Activated effector memory CD4-positive, alpha-beta T cell treated with Interleukin-2 at 50 U/mL for 16 hours (primary cell): ENCODE measurements at regions not wholly inside any gene's neighbourhood (a gene's known extent, or its start where the extent isn't known, plus 50 kb on each side); places are given as distances from the start of the nearest gene placed in this dataset.
"Not testable (repeated sequence)": the region's sequence is repeated elsewhere in the genome, so short reads cannot be mapped to it uniquely, and the experiment has no call there.

Experiments
- DNase-seq: peaks from one replicate; pipeline ENCODE4 v3.0.0-alpha.2; 2020

GRCh38 chr19:29006057-29006735 is 206.8 kb downstream of the UQCRFS1 start:
- no peak for DNase-seq

GRCh38 chr19:29004796-29005195 is 208.2 kb downstream of the UQCRFS1 start:
- DNase-seq, result no peak

GRCh38 chr19:29003641-29004409 is 209.1 kb downstream of the UQCRFS1 start:
- no peak for DNase-seq

- DNase-seq, result no peak
These were observed 210.6 kb downstream of the UQCRFS1 start for GRCh38 chr19:29002336-29002735.

- DNase-seq, result no peak
These were observed 211.2 kb downstream of the UQCRFS1 start for GRCh38 chr19:29001597-29002245.

- DNase-seq, result no peak
These were observed 211.8 kb downstream of the UQCRFS1 start for GRCh38 chr19:29001141-29001581.

- DNase-seq, result no peak
These were observed 213.1 kb downstream of the UQCRFS1 start for GRCh38 chr19:28999724-29000433.

GRCh38 chr19:28998974-28999373 is 214.0 kb downstream of the UQCRFS1 start:
- no peak for DNase-seq

- not testable (repeated sequence) for DNase-seq
These were observed 215.1 kb downstream of the UQCRFS1 start for GRCh38 chr19:28997866-28998265.

- no peak for DNase-seq
These were observed 222.4 kb downstream of the UQCRFS1 start for GRCh38 chr19:28990522-28990921.

- no peak for DNase-seq
These were observed 223.2 kb downstream of the UQCRFS1 start for GRCh38 chr19:28989739-28990138.

- DNase-seq, result no peak
These were observed 224.9 kb downstream of the UQCRFS1 start for GRCh38 chr19:28988066-28988465.

GRCh38 chr19:28987177-28987576 is 225.8 kb downstream of the UQCRFS1 start:
- DNase-seq, result no peak

GRCh38 chr19:28985201-28985600 is 227.8 kb downstream of the UQCRFS1 start:
- no peak for DNase-seq

- no peak for DNase-seq
These were observed 228.6 kb downstream of the UQCRFS1 start for GRCh38 chr19:28984315-28984714.

- DNase-seq, result no peak
These were observed 229.5 kb downstream of the UQCRFS1 start for GRCh38 chr19:28983430-28983829.

GRCh38 chr19:28981994-28982393 is 231.0 kb downstream of the UQCRFS1 start:
- no peak for DNase-seq

GRCh38 chr19:28981518-28981917 is 231.4 kb downstream of the UQCRFS1 start:
- DNase-seq, result no peak

GRCh38 chr19:28980236-28980868 is 232.6 kb downstream of the UQCRFS1 start:
- DNase-seq, result no peak

GRCh38 chr19:28977826-28978225 is 235.1 kb downstream of the UQCRFS1 start:
- no peak for DNase-seq

- DNase-seq, result no peak
These were observed 240.7 kb downstream of the UQCRFS1 start for GRCh38 chr19:28972058-28972852.

GRCh38 chr19:28971513-28971912 is 241.4 kb downstream of the UQCRFS1 start:
- no peak for DNase-seq
